NOMO-1 (cell line): ENCODE measurements at regions not wholly inside any gene's neighbourhood (a gene's known extent, or its start where the extent isn't known, plus 50 kb on each side); places are given as distances from the start of the nearest gene placed in this dataset.

ENCODE experiments used
- DNase-seq, 2 experiments: peaks; one replicate each; lab custom pipeline; 2025; ENCODE audit not compliant: unreplicated experiment in 2 of 2; lab: John Stamatoyannopoulos, UW

GRCh38 chr2:126990200-126990599 lies 91.5 kb downstream of the TEX51 start:
- no peak for DNase-seq

GRCh38 chr2:126990605-126991532 lies 92.2 kb downstream of the TEX51 start:
- DNase-seq = no peak

DNA sequence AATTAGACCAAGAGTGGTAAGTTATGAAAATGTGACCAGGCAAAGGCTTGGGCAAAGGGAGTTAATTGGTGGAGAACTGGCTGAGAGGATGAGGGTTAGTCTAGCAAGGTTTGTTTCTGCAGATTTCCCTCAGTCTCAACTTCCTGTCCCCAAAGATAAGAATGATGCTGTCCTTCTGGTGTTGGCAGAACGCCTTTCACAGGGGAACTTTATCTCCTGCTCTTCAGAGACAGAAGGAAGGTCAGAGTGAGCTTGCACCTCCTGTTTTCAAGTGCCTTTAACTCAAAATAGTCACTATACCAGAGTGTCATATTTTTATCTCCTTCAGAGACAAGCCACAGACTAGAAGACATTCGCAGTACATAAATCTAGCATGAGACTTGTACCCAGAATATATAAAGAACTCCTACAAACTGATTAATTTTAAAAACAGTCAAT lies 95.7 kb downstream of the TEX51 start:
- no peak for DNase-seq

GRCh38 chr2:126995621-126996377 lies 97.1 kb downstream of the TEX51 start:
- DNase-seq = peak; percentile 4 to 38

DNA sequence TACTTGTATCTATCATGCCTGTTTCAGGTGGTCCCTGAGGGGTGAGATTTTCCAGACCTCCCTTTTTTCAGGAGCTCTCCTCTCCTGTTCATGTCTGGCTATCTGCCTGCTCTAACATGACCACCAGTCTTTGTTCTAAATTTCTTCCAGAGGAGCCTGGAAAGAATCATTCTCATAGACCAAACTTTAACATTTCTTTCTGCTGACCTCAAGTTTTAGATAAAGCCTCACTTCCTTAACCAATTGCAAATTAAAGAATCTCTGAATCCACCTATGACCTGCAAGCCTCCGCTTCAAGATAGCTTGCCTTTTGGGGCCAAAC lies 97.6 kb downstream of the TEX51 start:
- DNase-seq = no peak
